ENCODE measurements at regions not wholly inside any gene's neighbourhood (a gene's known extent, or its start where the extent isn't known, plus 50 kb on each side); places are given as distances from the start of the nearest gene placed in this dataset.

DNA sequence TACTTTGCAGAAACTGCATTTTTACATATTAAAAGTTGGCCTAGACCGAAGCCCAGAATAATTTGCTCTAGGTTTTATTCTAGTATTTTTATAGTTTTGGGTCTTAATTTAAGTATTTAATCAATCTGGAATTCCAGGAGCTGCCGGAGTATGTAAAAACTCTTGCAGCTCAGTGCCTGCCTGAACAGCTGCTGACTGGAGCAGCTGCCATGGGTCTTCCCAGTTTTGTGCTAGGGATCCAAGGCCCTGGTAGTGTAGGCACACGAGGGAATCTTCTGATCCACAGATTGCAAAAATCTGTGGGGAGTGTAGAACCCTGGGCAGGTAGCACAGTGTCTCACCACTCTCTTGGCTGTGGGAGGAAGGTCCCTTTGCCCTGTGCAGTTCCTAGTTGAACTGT, 87.0 kb upstream of the HS3ST3A1 start:
- no peaks in the 10 kb centered on the region for H3K27me3 ChIP-seq (ENCODE audit: control insufficient read depth, insufficient read depth, low read length)
- ChIA-PET CTCF (no interaction called here), POLR2A (no interaction called here)
- no peak overlapping the region for H3K4me3 ChIP-seq (ENCODE audit: low read depth, low read length)
- no peaks in the 10 kb centered on the region for H3K36me3 ChIP-seq (ENCODE audit: control insufficient read depth, insufficient read depth, low read length)
- no peak for DNase-seq (ENCODE audit: low read depth)
- TF ChIP-seq, protein P1, sequence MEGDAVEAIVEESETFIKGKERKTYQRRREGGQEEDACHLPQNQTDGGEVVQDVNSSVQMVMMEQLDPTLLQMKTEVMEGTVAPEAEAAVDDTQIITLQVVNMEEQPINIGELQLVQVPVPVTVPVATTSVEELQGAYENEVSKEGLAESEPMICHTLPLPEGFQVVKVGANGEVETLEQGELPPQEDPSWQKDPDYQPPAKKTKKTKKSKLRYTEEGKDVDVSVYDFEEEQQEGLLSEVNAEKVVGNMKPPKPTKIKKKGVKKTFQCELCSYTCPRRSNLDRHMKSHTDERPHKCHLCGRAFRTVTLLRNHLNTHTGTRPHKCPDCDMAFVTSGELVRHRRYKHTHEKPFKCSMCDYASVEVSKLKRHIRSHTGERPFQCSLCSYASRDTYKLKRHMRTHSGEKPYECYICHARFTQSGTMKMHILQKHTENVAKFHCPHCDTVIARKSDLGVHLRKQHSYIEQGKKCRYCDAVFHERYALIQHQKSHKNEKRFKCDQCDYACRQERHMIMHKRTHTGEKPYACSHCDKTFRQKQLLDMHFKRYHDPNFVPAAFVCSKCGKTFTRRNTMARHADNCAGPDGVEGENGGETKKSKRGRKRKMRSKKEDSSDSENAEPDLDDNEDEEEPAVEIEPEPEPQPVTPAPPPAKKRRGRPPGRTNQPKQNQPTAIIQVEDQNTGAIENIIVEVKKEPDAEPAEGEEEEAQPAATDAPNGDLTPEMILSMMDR (IDR thresholded peaks at IDR 0.05; ENCODE audit: insufficient read depth, low read depth, low read length), result no peak

DNA sequence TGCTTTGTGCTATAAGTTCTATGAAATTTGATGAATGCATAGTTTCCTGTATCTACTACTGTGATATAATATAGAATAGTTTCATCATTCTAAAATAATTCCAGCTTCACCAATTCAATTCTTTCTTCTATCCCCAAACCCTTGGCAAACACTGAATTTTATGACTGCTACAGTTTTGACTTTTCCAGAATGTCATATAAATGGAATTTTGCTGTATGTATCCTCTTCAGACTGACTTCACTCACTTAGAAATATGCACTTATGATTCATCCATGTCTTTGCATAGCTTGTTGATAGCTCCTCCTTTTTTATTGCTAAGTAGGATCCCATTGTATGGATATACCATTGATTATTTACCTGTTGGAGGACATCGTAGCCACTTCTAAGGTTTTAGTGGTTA, 89.1 kb upstream of the HS3ST3A1 start:
- no peak overlapping the region for H3K4me3 ChIP-seq (ENCODE audit: low read depth, low read length)
- POLR2A ChIA-PET, result no interaction called here
- DNase-seq (ENCODE audit: low read depth), result no peak
- CTCF ChIA-PET, result no interaction called here
- TF ChIP-seq, protein P1 (IDR thresholded peaks at IDR 0.05; ENCODE audit: insufficient read depth, low read depth, low read length), result no peak
- no peaks in the 10 kb centered on the region for H3K27me3 ChIP-seq (ENCODE audit: control insufficient read depth, insufficient read depth, low read length)
- no peaks in the 10 kb centered on the region for H3K36me3 ChIP-seq (ENCODE audit: control insufficient read depth, insufficient read depth, low read length)

DNA sequence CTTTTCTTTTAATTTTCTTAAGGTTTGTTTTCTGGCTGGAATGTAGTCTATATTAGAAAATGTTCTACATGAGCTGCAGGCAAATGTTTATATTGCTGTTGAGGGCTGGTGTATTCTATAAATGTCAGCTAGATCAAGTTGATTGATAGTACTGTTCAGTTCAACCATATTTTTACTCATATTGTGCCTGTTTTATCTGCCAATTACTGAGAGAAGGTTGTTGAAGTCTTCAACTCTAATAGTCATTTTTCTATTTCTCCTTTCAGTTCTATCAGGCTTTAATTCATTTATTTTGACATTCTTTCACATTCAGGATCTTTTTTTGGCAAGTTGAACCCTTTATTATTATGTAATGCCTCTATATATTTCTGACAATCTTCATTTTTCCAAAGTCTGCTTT, 93.2 kb upstream of the HS3ST3A1 start:
- TF ChIP-seq, protein P1 (IDR thresholded peaks at IDR 0.05; ENCODE audit: insufficient read depth, low read depth, low read length), result no peak
- Histone ChIP-seq H3K27me3 (ENCODE audit: control insufficient read depth, insufficient read depth, low read length) (no peaks in the 10 kb centered on the region), H3K36me3 (ENCODE audit: control insufficient read depth, insufficient read depth, low read length) (no peaks in the 10 kb centered on the region), H3K4me3 (ENCODE audit: low read depth, low read length) (no peak overlapping the region)
- ChIA-PET POLR2A (no interaction called here), CTCF (interaction anchor here (0.7 to 1.5 kb wide), 2 partner anchors 10 to 159 kb away, joined by 3 to 6 read pairs; no protein-coding TSS in a partner anchor)
- no peak for DNase-seq (ENCODE audit: low read depth)

DNA sequence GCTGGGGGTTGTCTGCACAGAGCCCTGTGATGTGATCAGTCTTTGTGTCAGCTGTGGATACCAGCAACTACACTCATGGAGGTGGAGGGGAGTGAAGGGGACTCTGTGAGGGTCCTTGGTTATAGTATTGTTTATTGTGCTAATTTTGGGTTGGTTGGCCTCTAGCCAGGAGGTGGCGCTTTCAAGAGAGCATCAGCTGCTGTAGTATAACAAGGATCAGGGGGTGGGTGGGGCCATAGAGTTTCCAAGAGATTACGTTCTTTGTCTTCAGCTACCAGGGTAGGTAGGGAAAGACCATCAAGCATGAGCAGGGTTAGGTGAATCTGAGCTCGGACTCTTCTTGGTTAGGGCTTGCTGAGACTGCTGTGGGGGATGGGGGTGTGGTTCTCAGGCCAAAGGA, 97.1 kb upstream of the HS3ST3A1 start:
- ChIA-PET CTCF (no interaction called here), POLR2A (no interaction called here)
- Histone ChIP-seq H3K27me3 (ENCODE audit: control insufficient read depth, insufficient read depth, low read length) (no peaks in the 10 kb centered on the region), H3K4me3 (ENCODE audit: low read depth, low read length) (no peak overlapping the region), H3K36me3 (ENCODE audit: control insufficient read depth, insufficient read depth, low read length) (no peaks in the 10 kb centered on the region)
- TF ChIP-seq, protein P1 (IDR thresholded peaks at IDR 0.05; ENCODE audit: insufficient read depth, low read depth, low read length), result no peak
- no peak for DNase-seq (ENCODE audit: low read depth)

DNA sequence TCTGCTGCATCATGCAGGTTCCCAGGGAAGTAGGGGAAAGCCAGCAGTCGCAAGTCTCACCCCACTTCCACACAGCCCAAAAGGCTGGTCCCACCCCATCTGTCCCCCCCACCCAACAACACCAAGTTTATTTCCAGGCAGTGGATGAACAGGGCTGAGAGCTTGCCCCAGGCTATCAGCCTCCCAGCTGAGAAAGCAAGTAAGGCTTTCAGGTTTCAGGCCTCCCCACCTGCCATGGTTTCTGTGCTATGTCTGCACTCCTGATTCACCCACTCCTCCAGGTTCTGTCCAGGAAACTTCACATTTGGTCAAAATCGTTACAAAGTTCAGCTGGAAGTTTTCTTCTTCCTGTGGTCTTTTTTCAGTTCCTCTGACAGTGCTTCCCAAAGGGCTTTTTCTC, 97.5 kb upstream of the HS3ST3A1 start:
- no peak for DNase-seq (ENCODE audit: low read depth)
- no peaks in the 10 kb centered on the region for H3K27me3 ChIP-seq (ENCODE audit: control insufficient read depth, insufficient read depth, low read length)
- H3K4me3 ChIP-seq (ENCODE audit: low read depth, low read length), result no peak overlapping the region
- ChIA-PET CTCF (no interaction called here), POLR2A (no interaction called here)
- TF ChIP-seq, protein P1 (IDR thresholded peaks at IDR 0.05; ENCODE audit: insufficient read depth, low read depth, low read length), result no peak
- H3K36me3 ChIP-seq (ENCODE audit: control insufficient read depth, insufficient read depth, low read length), result no peaks in the 10 kb centered on the region

Data from BJ (cell line).